ENCODE measurements at regions not wholly inside any gene's neighbourhood (a gene's known extent, or its start where the extent isn't known, plus 50 kb on each side); places are given as distances from the start of the nearest gene placed in this dataset.

DNA sequence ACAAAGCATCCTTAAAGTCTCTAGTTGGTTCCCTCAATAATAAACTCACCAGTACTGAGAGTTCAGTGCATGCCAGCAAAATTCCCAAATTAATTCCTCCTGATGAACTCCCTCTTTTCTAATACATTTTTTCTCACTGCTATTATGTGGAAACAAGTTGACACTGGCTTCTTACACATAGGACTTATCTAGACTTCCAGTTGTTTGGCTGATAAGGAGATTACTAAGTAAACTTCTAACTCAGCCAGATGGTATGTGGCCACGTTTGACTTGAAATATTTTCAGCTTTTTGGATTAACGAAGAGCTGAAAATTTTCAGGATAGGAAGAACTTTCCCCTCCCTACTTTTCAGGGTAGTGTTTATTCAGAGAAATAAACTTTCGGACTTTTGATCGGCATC, 1154.2 kb upstream of the TENM4 start:
- TF ChIP-seq, protein P1, sequence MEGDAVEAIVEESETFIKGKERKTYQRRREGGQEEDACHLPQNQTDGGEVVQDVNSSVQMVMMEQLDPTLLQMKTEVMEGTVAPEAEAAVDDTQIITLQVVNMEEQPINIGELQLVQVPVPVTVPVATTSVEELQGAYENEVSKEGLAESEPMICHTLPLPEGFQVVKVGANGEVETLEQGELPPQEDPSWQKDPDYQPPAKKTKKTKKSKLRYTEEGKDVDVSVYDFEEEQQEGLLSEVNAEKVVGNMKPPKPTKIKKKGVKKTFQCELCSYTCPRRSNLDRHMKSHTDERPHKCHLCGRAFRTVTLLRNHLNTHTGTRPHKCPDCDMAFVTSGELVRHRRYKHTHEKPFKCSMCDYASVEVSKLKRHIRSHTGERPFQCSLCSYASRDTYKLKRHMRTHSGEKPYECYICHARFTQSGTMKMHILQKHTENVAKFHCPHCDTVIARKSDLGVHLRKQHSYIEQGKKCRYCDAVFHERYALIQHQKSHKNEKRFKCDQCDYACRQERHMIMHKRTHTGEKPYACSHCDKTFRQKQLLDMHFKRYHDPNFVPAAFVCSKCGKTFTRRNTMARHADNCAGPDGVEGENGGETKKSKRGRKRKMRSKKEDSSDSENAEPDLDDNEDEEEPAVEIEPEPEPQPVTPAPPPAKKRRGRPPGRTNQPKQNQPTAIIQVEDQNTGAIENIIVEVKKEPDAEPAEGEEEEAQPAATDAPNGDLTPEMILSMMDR (IDR thresholded peaks at IDR 0.05; ENCODE audit: extremely low read depth, insufficient read depth, missing control alignments), result no peak
- no peak for DNase-seq (ENCODE audit: low spot score)
- in situ Hi-C loops (cut with MboI; ENCODE audit: low pct_unique_long_range_greater_than_20kb, low sequenced_read_pairs, unreplicated experiment), result no loop called here

- in situ Hi-C loops (cut with MboI; ENCODE audit: low pct_unique_long_range_greater_than_20kb, low sequenced_read_pairs, unreplicated experiment), result no loop called here
- TF ChIP-seq, protein P1 (IDR thresholded peaks at IDR 0.05; ENCODE audit: extremely low read depth, insufficient read depth, missing control alignments), result no peak
- DNase-seq (ENCODE audit: low spot score), result no peak
These were observed 1153.0 kb upstream of the TENM4 start for GRCh38 chr11:80593648-80594374.

DNA sequence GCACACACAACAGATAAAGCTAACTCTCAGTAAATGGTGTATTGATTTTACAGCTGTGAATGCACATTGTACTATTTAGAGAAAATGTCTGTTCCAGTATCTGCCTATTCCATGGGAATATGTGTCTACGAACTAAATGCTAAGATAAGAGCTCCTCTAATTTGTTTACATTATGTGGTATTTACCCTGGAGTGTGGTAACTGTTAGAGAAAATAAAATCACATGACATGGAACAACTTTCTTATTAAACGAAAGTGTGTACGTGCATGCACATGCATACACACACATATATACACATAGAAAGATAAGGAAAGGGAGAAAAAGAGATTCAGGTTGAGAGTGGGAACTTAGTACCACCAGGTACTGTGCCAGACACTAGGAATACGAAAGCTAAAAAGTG, 1151.7 kb upstream of the TENM4 start:
- DNase-seq (ENCODE audit: low spot score), result no peak
- in situ Hi-C loops (cut with MboI; ENCODE audit: low pct_unique_long_range_greater_than_20kb, low sequenced_read_pairs, unreplicated experiment), result no loop called here
- TF ChIP-seq, protein P1 (IDR thresholded peaks at IDR 0.05; ENCODE audit: extremely low read depth, insufficient read depth, missing control alignments), result no peak

DNA sequence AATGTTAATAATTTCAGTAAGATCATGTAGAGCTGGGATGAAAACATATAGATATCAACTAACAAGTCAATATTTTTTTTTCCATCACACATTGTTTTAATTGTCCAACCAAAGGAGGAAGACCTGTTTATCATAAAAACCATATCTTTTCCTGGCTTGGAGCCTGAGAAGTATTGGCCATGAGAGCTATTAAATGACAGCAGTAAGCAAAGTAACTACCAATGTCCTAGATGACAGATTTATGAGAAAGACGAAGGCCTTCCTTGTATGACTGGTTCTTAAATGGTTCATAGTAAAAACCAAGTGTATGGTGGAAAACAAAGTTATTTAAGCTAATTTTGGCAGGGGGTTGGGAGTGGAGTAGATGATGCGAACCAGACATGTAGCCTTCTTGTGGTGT, 1147.1 kb upstream of the TENM4 start:
- TF ChIP-seq, protein P1 (IDR thresholded peaks at IDR 0.05; ENCODE audit: extremely low read depth, insufficient read depth, missing control alignments), result no peak
- no peak for DNase-seq (ENCODE audit: low spot score)
- in situ Hi-C loops (cut with MboI; ENCODE audit: low pct_unique_long_range_greater_than_20kb, low sequenced_read_pairs, unreplicated experiment), result no loop called here

- in situ Hi-C loops (cut with MboI; ENCODE audit: low pct_unique_long_range_greater_than_20kb, low sequenced_read_pairs, unreplicated experiment), result no loop called here
- no peak for DNase-seq (ENCODE audit: low spot score)
These were observed 1145.6 kb upstream of the TENM4 start for GRCh38 chr11:80586464-80586863.

GRCh38 chr11:80584661-80585060, 1143.8 kb upstream of the TENM4 start:
- TF ChIP-seq, protein P1 (IDR thresholded peaks at IDR 0.05; ENCODE audit: extremely low read depth, insufficient read depth, missing control alignments), result peak; percentile 3
- no peak for DNase-seq (ENCODE audit: low spot score)
- in situ Hi-C loops (cut with MboI; ENCODE audit: low pct_unique_long_range_greater_than_20kb, low sequenced_read_pairs, unreplicated experiment), result no loop called here

More at GRCh38 chr11:80586464-80586863, 1145.6 kb upstream of the TENM4 start:
- TF ChIP-seq, protein P1 (IDR thresholded peaks at IDR 0.05; ENCODE audit: extremely low read depth, insufficient read depth, missing control alignments), result no peak

Measured in GM13977 (cell line).